PC-3 (cell line): ENCODE measurements at regions not wholly inside any gene's neighbourhood (a gene's known extent, or its start where the extent isn't known, plus 50 kb on each side); places are given as distances from the start of the nearest gene placed in this dataset.

ENCODE experiments used
- ATAC-seq: fragments of 200-7000 bp; cut with Tn5 transposase; 2 replicates; pipeline ENCODE4 v1.9.1; 2020; ENCODE audit warnings: mild to moderate bottlenecking, moderate library complexity
- BruUV-seq: library from RNA; stranded (reverse); fragments of 400-500 nt; replicated peaks from 2 replicates; lab custom pipeline; 2021; lab: Mats Ljungman, UMichigan
- CTCF ChIA-PET: fragments of 300-600 bp; sonication (Branson Sonifier 250); formaldehyde crosslinking; loops from one replicate; lab custom pipeline; 2022; ENCODE audit warnings: antibody characterized with exemption; lab: Charles Lee
- POLR2A ChIA-PET: fragments of 300-600 bp; sonication (Branson Sonifier 250); formaldehyde crosslinking; loops from one replicate; lab custom pipeline; 2022; ENCODE audit warnings: antibody characterized with exemption; ENCODE audit not compliant: unreplicated experiment; lab: Charles Lee
- DNase-seq: peaks from one replicate; pipeline ENCODE4 v3.0.0-alpha.2; 2015
- H2AFZ ChIP-seq: fragments of 300-600 bp; sonication (generic); 2 replicates; pipeline ENCODE4 v1.6.0; 2016; ENCODE audit warnings: antibody characterized with exemption, low read length
- H3F3A ChIP-seq: fragments of 300-600 bp; sonication (generic); one replicate; pipeline ENCODE4 v1.6.0; 2017; ENCODE audit warnings: antibody characterized with exemption, low read length, control low read depth, mild to moderate bottlenecking; ENCODE audit not compliant: unreplicated experiment
- H3K27ac ChIP-seq: fragments of 300-600 bp; sonication (generic); 2 replicates; pipeline ENCODE4 v1.5.1; 2016; ENCODE audit warnings: mild to moderate bottlenecking, low read length
- H3K27me3 ChIP-seq: fragments of 300-600 bp; sonication (generic); 2 replicates; pipeline ENCODE4 v1.6.1; 2016; ENCODE audit warnings: low read length, mixed read lengths
- H3K36me3 ChIP-seq: fragments of 300-600 bp; sonication (generic); 2 replicates; pipeline ENCODE4 v1.6.1; 2016; ENCODE audit warnings: low read depth, mixed run types, low read length, mixed read lengths
- H3K4me1 ChIP-seq: fragments of 300-600 bp; sonication (generic); 2 replicates; pipeline ENCODE4 v1.5.1; 2016; ENCODE audit warnings: low read length; ENCODE audit not compliant: insufficient read depth
- H3K4me2 ChIP-seq: fragments of 300-600 bp; sonication (generic); 2 replicates; pipeline ENCODE4 v1.6.0; 2016; ENCODE audit warnings: low read length
- H3K4me3 ChIP-seq: fragments of 300-600 bp; sonication (generic); 2 replicates; pipeline ENCODE4 v1.5.1; 2016; ENCODE audit warnings: mild to moderate bottlenecking, low read length, mixed read lengths
- H3K79me2 ChIP-seq: fragments of 300-600 bp; sonication (generic); 2 replicates; pipeline ENCODE4 v1.6.1; 2017; ENCODE audit warnings: low read length, mixed read lengths
- H3K9ac ChIP-seq: fragments of 300-600 bp; sonication (generic); 2 replicates; pipeline ENCODE4 v1.6.0; 2016; ENCODE audit warnings: mild to moderate bottlenecking, low read length
- H3K9me2 ChIP-seq: fragments of 300-600 bp; sonication (generic); replicated peaks from 2 replicates; pipeline ENCODE4 v1.6.1; 2016; ENCODE audit warnings: mixed run types, low read length, mixed read lengths
- H3K9me3 ChIP-seq: fragments of 300-600 bp; sonication (generic); 2 replicates; pipeline ENCODE4 v1.6.1; 2016; ENCODE audit warnings: low read length, mixed read lengths
- H4K20me1 ChIP-seq: fragments of 300-600 bp; sonication (generic); 2 replicates; pipeline ENCODE4 v1.6.1; 2016; ENCODE audit warnings: low read length, mixed read lengths
- EZH2 ChIP-seq: fragments of 300-600 bp; sonication (generic); IDR thresholded peaks from one replicate; pipeline ENCODE4 v1.6.1; 2017; ENCODE audit warnings: antibody characterized with exemption, mild to moderate bottlenecking, low read length; ENCODE audit not compliant: unreplicated experiment
- EZH2phosphoT487 ChIP-seq: fragments of 300-600 bp; sonication (generic); IDR thresholded peaks from 2 replicates; pipeline ENCODE4 v1.6.1; 2018; ENCODE audit warnings: mild to moderate bottlenecking, antibody characterized with exemption, low read length, borderline replicate concordance
- intact Hi-C: fragments of 100-400 bp; cut with micrococcal nuclease; formaldehyde crosslinking; loops from 2 replicates; pipeline ENCODE4 v1.9.0; 2023
- TF ChIP-seq, protein P1 (sequence below): fragments of 300-600 bp; sonication (generic); conservative IDR thresholded peaks from 2 replicates; pipeline ENCODE4 v1.5.1; 2017; ENCODE audit warnings: antibody characterized with exemption, low read depth, mild to moderate bottlenecking, low read length

DNA sequence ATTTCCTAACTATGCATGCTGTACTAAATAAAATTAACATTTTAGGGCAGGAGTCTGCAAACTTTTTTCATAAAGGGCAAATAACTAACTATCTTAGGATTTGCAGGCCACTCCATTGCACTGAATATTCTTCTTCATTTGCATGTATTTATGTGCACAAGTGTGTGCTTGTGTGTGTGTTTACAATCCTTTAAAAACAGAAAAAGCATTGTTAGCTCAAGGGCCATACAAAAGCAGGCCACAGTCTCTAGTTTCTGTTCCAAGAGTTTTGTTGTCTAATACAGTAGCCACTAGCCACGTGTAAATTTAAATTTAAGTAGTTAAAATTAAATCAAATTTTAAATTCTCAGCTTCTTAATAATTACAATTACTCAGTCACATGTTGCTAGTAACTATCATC is 621.8 kb downstream of the TMA16 start:
- H3K79me2 ChIP-seq: no peaks in the 10 kb centered on the region
- intact Hi-C loops: no loop called here
- no peak for ATAC-seq
- H3F3A ChIP-seq: no peaks in the 10 kb centered on the region
- H3K9ac ChIP-seq: no peak overlapping the region
- no TSS peak for BruUV-seq
- ChIA-PET CTCF (no interaction called here), POLR2A (no interaction called here)
- H3K9me2 ChIP-seq: no peaks in the 10 kb centered on the region
- H3K27ac ChIP-seq: no peak overlapping the region
- no peak overlapping the region for H3K4me2 ChIP-seq
- H3K4me1 ChIP-seq: no peaks in the 10 kb centered on the region
- TF ChIP-seq, protein P1, sequence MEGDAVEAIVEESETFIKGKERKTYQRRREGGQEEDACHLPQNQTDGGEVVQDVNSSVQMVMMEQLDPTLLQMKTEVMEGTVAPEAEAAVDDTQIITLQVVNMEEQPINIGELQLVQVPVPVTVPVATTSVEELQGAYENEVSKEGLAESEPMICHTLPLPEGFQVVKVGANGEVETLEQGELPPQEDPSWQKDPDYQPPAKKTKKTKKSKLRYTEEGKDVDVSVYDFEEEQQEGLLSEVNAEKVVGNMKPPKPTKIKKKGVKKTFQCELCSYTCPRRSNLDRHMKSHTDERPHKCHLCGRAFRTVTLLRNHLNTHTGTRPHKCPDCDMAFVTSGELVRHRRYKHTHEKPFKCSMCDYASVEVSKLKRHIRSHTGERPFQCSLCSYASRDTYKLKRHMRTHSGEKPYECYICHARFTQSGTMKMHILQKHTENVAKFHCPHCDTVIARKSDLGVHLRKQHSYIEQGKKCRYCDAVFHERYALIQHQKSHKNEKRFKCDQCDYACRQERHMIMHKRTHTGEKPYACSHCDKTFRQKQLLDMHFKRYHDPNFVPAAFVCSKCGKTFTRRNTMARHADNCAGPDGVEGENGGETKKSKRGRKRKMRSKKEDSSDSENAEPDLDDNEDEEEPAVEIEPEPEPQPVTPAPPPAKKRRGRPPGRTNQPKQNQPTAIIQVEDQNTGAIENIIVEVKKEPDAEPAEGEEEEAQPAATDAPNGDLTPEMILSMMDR: no peak
- TF ChIP-seq EZH2phosphoT487: no peak
- no peak for TF ChIP-seq EZH2
- no peak for DNase-seq
- no peaks in the 10 kb centered on the region for H3K36me3 ChIP-seq
- no peaks in the 10 kb centered on the region for H3K27me3 ChIP-seq
- H2AFZ ChIP-seq: no peak overlapping the region
- H4K20me1 ChIP-seq: no peaks in the 10 kb centered on the region
- H3K4me3 ChIP-seq: no peak overlapping the region
- no peaks in the 10 kb centered on the region for H3K9me3 ChIP-seq

DNA sequence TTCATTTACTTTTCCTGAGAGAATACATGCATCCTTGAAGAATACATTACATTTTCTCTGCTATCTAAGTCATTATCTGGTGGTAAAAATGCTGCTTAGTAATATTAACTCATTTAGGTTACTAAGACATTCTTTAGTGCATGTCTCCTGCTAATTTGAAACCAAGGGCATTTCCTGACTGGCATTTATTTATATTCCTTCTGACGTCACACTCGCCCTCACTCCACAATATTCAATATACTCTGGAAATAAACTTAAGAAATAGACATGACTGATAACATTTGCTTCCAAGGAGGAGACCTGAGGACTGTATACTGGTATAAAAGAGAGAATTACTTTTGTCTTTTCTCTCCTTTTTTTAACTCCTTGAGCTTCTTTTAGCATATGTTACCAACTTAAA is 619.5 kb upstream of the SMIM31 start:
- intact Hi-C loops: loop anchor here (10.0 kb wide), 1 partner anchor 170 kb away; no protein-coding TSS in a partner anchor
- ChIA-PET CTCF (no interaction called here), POLR2A (no interaction called here)
- no peak overlapping the region for H3K4me2 ChIP-seq
- TF ChIP-seq EZH2 (no peak), EZH2phosphoT487 (no peak)
- TF ChIP-seq, protein P1: no peak
- H3F3A ChIP-seq: no peaks in the 10 kb centered on the region
- H3K27me3 ChIP-seq: no peaks in the 10 kb centered on the region
- H3K9ac ChIP-seq: no peak overlapping the region
- no TSS peak for BruUV-seq
- no peaks in the 10 kb centered on the region for H3K9me3 ChIP-seq
- no peak overlapping the region for H2AFZ ChIP-seq
- no peak overlapping the region for H3K4me3 ChIP-seq
- no peaks in the 10 kb centered on the region for H4K20me1 ChIP-seq
- H3K36me3 ChIP-seq: no peaks in the 10 kb centered on the region
- no peak overlapping the region for H3K27ac ChIP-seq
- H3K4me1 ChIP-seq: no peaks in the 10 kb centered on the region
- no peaks in the 10 kb centered on the region for H3K79me2 ChIP-seq
- DNase-seq (no peak), ATAC-seq (no peak)
- no peaks in the 10 kb centered on the region for H3K9me2 ChIP-seq

DNA sequence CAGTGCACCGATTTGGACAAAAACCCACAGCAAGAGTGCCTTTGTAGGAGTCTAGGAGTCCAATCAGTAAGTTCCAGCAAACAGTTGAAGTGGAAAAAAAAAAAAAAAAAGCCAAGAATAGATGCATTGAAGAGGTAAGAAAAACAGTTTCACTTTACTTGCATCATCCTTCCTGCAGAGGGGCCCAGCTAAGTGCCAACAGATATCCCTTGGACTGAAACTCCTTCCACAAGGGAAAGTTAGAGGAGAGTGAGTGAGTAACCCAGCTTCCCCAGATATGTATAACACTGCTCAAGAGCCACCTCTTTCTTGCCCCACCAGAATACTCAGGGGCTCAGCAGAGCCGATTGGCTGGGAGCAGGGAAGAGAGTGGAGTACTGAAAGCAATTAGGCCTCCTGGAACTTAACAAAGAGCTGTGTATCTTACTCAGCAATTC is 617.7 kb upstream of the SMIM31 start:
- Histone ChIP-seq H2AFZ (no peak overlapping the region), H3K36me3 (no peaks in the 10 kb centered on the region), H3K27ac (no peak overlapping the region), H3K9me3 (no peaks in the 10 kb centered on the region), H3K9me2 (no peaks in the 10 kb centered on the region), H3F3A (no peaks in the 10 kb centered on the region), H3K9ac (no peak overlapping the region), H4K20me1 (no peaks in the 10 kb centered on the region), H3K4me2 (no peak overlapping the region), H3K79me2 (no peaks in the 10 kb centered on the region), H3K27me3 (no peaks in the 10 kb centered on the region), H3K4me1 (no peaks in the 10 kb centered on the region), H3K4me3 (no peak overlapping the region)
- no TSS peak for BruUV-seq
- no peak for DNase-seq
- ChIA-PET CTCF (no interaction called here), POLR2A (no interaction called here)
- no peak for TF ChIP-seq EZH2phosphoT487
- TF ChIP-seq, protein P1: no peak
- TF ChIP-seq EZH2: no peak
- intact Hi-C loops: loop anchor here (10.0 kb wide), 1 partner anchor 169 kb away; no protein-coding TSS in a partner anchor
- no peak for ATAC-seq
